HepG2 (cell line): ENCODE measurements at regions not wholly inside any gene's neighbourhood (a gene's known extent, or its start where the extent isn't known, plus 50 kb on each side); places are given as distances from the start of the nearest gene placed in this dataset.

Source experiments
- DNMT3B ChIP-seq: conservative IDR thresholded peaks from 2 replicates; pipeline ENCODE4 v1.6.1; 2016; ENCODE audit warnings: missing biosample characterization, control low read depth
- KDM4B ChIP-seq: sonication (generic); formaldehyde crosslinking; IDR thresholded peaks from 2 replicates; pipeline ENCODE4 v1.4.0; 2020; ENCODE audit warnings: missing genetic modification reagents
- PCBP2 ChIP-seq: fragments of 200-400 bp; formaldehyde crosslinking; optimal IDR thresholded peaks from 2 replicates; pipeline ENCODE3; 2018; ENCODE audit warnings: low read length, low read depth; ENCODE audit not compliant: poor library complexity, severe bottlenecking
- PRPF4 ChIP-seq: fragments of 200-400 bp; formaldehyde crosslinking; IDR thresholded peaks from 2 replicates; pipeline ENCODE4 v1.6.1; 2016; ENCODE audit warnings: low read length, low read depth; ENCODE audit not compliant: poor library complexity, severe bottlenecking
- SKI ChIP-seq: fragments of 450-650 bp; IDR thresholded peaks from one replicate; pipeline ENCODE4 v1.6.1; 2018; ENCODE audit warnings: mild to moderate bottlenecking; ENCODE audit not compliant: partially characterized antibody
- ZNF337 ChIP-seq: sonication (generic); formaldehyde crosslinking; IDR thresholded peaks from 2 replicates; pipeline ENCODE4 v1.5.1; 2020; ENCODE audit warnings: missing genetic modification reagents, low read depth, mild to moderate bottlenecking, borderline replicate concordance
- ZNF367 ChIP-seq: sonication (generic); formaldehyde crosslinking; IDR thresholded peaks from 2 replicates; pipeline ENCODE4 v1.4.0; 2020; ENCODE audit warnings: missing genetic modification reagents, borderline replicate concordance
- ZNF431 ChIP-seq: sonication (generic); formaldehyde crosslinking; IDR thresholded peaks from 2 replicates; pipeline ENCODE4 v1.9.0; 2022; ENCODE audit warnings: missing genetic modification reagents, low read depth, mild to moderate bottlenecking, borderline replicate concordance
- ZNF441 ChIP-seq: sonication (generic); formaldehyde crosslinking; IDR thresholded peaks from 2 replicates; pipeline ENCODE4 v1.7.0; 2021; ENCODE audit warnings: missing genetic modification reagents, borderline replicate concordance
- ZNF558 ChIP-seq: sonication (generic); formaldehyde crosslinking; IDR thresholded peaks from 2 replicates; pipeline ENCODE4 v1.9.0; 2022; ENCODE audit warnings: mild to moderate bottlenecking, missing genetic modification reagents, borderline replicate concordance
- ZNF569 ChIP-seq: sonication (generic); formaldehyde crosslinking; IDR thresholded peaks from 2 replicates; pipeline ENCODE4 v1.5.0; 2020; ENCODE audit warnings: mild to moderate bottlenecking, missing genetic modification reagents, moderate library complexity, borderline replicate concordance
- TF ChIP-seq, protein P1 (sequence below): sonication (generic); formaldehyde crosslinking; IDR thresholded peaks from 2 replicates; pipeline ENCODE4 v1.4.0; 2020; ENCODE audit warnings: missing genetic modification reagents
- TF ChIP-seq, protein P2 (sequence below): sonication (generic); formaldehyde crosslinking; IDR thresholded peaks from 2 replicates; pipeline ENCODE4 v1.4.0; 2020; ENCODE audit warnings: missing genetic modification reagents, mild to moderate bottlenecking, borderline replicate concordance
- TF ChIP-seq, protein P3 (sequence below): sonication (generic); formaldehyde crosslinking; IDR thresholded peaks from 2 replicates; pipeline ENCODE4 v1.9.0; 2021; ENCODE audit warnings: mild to moderate bottlenecking, missing genetic modification reagents
- TF ChIP-seq, protein P4 (sequence below): sonication (generic); formaldehyde crosslinking; IDR thresholded peaks from 2 replicates; pipeline ENCODE4 v1.5.0; 2020; ENCODE audit warnings: mild to moderate bottlenecking, missing genetic modification reagents

DNA sequence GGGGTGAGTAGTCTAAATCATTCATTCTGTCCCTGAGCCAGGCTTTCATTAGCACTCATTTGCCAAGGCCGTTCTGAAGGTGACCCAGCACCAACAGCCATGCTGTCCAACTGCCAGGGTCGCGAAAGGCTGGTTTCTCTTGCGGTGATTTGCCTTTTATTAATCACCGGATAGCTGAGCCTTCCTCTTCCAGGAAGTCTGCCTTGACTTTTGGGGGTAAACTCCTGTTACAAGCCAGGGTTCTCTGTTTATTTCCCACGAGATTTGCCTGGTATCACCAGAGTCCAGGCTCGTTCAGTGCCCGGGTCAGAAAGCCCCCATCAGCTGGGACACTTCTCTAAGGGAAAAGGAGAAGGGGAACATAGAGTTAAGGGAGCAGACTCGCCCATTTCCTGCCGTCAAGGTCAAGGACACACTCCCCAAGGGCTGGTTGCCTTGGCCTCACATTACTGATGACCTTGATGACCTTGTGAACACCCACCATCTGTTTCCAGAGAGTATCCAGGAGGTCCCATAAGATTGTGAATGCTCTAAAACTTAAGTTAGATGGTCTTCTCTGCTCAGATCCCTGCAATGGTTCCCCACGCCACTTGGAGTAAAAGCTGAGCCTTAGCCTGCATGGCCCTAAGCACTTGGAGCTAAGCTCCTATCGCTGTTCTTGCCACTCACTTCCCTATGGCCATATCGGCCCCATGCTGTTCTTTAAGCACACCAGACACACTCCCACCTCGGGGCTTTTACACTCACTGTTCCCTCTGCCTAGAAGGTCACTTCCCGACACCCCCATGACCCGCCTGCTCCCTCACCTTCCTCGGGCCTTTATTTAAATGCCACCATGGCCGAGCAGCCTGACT lies 96.0 kb upstream of the EPCAM start (continued):
- TF ChIP-seq, protein P1, sequence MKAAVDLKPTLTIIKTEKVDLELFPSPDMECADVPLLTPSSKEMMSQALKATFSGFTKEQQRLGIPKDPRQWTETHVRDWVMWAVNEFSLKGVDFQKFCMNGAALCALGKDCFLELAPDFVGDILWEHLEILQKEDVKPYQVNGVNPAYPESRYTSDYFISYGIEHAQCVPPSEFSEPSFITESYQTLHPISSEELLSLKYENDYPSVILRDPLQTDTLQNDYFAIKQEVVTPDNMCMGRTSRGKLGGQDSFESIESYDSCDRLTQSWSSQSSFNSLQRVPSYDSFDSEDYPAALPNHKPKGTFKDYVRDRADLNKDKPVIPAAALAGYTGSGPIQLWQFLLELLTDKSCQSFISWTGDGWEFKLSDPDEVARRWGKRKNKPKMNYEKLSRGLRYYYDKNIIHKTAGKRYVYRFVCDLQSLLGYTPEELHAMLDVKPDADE = no peak
- TF ChIP-seq KDM4B = no peak
- no peak for TF ChIP-seq PCBP2
- no peak for TF ChIP-seq DNMT3B
- TF ChIP-seq ZNF337 (CRISPR knock-in tag) = no peak
- TF ChIP-seq ZNF569 (CRISPR knock-in tag) = no peak
- TF ChIP-seq ZNF441 (CRISPR knock-in tag) = no peak
- TF ChIP-seq, protein P2, sequence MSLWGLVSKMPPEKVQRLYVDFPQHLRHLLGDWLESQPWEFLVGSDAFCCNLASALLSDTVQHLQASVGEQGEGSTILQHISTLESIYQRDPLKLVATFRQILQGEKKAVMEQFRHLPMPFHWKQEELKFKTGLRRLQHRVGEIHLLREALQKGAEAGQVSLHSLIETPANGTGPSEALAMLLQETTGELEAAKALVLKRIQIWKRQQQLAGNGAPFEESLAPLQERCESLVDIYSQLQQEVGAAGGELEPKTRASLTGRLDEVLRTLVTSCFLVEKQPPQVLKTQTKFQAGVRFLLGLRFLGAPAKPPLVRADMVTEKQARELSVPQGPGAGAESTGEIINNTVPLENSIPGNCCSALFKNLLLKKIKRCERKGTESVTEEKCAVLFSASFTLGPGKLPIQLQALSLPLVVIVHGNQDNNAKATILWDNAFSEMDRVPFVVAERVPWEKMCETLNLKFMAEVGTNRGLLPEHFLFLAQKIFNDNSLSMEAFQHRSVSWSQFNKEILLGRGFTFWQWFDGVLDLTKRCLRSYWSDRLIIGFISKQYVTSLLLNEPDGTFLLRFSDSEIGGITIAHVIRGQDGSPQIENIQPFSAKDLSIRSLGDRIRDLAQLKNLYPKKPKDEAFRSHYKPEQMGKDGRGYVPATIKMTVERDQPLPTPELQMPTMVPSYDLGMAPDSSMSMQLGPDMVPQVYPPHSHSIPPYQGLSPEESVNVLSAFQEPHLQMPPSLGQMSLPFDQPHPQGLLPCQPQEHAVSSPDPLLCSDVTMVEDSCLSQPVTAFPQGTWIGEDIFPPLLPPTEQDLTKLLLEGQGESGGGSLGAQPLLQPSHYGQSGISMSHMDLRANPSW = no peak
- no peak for TF ChIP-seq ZNF431 (CRISPR knock-in tag)
- TF ChIP-seq, protein P3, sequence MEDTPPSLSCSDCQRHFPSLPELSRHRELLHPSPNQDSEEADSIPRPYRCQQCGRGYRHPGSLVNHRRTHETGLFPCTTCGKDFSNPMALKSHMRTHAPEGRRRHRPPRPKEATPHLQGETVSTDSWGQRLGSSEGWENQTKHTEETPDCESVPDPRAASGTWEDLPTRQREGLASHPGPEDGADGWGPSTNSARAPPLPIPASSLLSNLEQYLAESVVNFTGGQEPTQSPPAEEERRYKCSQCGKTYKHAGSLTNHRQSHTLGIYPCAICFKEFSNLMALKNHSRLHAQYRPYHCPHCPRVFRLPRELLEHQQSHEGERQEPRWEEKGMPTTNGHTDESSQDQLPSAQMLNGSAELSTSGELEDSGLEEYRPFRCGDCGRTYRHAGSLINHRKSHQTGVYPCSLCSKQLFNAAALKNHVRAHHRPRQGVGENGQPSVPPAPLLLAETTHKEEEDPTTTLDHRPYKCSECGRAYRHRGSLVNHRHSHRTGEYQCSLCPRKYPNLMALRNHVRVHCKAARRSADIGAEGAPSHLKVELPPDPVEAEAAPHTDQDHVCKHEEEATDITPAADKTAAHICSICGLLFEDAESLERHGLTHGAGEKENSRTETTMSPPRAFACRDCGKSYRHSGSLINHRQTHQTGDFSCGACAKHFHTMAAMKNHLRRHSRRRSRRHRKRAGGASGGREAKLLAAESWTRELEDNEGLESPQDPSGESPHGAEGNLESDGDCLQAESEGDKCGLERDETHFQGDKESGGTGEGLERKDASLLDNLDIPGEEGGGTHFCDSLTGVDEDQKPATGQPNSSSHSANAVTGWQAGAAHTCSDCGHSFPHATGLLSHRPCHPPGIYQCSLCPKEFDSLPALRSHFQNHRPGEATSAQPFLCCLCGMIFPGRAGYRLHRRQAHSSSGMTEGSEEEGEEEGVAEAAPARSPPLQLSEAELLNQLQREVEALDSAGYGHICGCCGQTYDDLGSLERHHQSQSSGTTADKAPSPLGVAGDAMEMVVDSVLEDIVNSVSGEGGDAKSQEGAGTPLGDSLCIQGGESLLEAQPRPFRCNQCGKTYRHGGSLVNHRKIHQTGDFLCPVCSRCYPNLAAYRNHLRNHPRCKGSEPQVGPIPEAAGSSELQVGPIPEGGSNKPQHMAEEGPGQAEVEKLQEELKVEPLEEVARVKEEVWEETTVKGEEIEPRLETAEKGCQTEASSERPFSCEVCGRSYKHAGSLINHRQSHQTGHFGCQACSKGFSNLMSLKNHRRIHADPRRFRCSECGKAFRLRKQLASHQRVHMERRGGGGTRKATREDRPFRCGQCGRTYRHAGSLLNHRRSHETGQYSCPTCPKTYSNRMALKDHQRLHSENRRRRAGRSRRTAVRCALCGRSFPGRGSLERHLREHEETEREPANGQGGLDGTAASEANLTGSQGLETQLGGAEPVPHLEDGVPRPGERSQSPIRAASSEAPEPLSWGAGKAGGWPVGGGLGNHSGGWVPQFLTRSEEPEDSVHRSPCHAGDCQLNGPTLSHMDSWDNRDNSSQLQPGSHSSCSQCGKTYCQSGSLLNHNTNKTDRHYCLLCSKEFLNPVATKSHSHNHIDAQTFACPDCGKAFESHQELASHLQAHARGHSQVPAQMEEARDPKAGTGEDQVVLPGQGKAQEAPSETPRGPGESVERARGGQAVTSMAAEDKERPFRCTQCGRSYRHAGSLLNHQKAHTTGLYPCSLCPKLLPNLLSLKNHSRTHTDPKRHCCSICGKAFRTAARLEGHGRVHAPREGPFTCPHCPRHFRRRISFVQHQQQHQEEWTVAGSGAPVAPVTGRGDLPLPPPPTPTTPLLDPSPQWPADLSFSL (CRISPR knock-in tag) = no peak
- TF ChIP-seq ZNF558 (CRISPR knock-in tag) = no peak
- no peak for TF ChIP-seq PRPF4
- TF ChIP-seq ZNF367 (CRISPR knock-in tag) = no peak
- TF ChIP-seq SKI = peak; percentile 38
- TF ChIP-seq, protein P4, sequence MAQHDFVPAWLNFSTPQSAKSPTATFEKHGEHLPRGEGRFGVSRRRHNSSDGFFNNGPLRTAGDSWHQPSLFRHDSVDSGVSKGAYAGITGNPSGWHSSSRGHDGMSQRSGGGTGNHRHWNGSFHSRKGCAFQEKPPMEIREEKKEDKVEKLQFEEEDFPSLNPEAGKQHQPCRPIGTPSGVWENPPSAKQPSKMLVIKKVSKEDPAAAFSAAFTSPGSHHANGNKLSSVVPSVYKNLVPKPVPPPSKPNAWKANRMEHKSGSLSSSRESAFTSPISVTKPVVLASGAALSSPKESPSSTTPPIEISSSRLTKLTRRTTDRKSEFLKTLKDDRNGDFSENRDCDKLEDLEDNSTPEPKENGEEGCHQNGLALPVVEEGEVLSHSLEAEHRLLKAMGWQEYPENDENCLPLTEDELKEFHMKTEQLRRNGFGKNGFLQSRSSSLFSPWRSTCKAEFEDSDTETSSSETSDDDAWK (CRISPR knock-in tag) = no peak
